H7 (cell line): ENCODE measurements at regions not wholly inside any gene's neighbourhood (a gene's known extent, or its start where the extent isn't known, plus 50 kb on each side); places are given as distances from the start of the nearest gene placed in this dataset.

Source experiments
- DNase-seq: peaks from one replicate; pipeline ENCODE4 v3.0.0; 2012
- H3K27me3 ChIP-seq: 2 replicates; pipeline ENCODE4 v1.6.0; 2011; ENCODE audit warnings: mild to moderate bottlenecking, low read length; ENCODE audit not compliant: control insufficient read depth, insufficient read depth
- H3K36me3 ChIP-seq: replicated peaks from 2 replicates; pipeline ENCODE4 v1.5.1; 2011; ENCODE audit warnings: low read length; ENCODE audit not compliant: control insufficient read depth, insufficient read depth
- H3K4me3 ChIP-seq: 2 replicates; pipeline ENCODE4 v1.5.1; 2011; ENCODE audit warnings: low read depth, mild to moderate bottlenecking, control low read depth, low read length, moderate library complexity; ENCODE audit not compliant: insufficient read depth

GRCh38 chr13:34583181-34583580 is 358.9 kb upstream of the NBEA start:
- no peaks in the 10 kb centered on the region for H3K36me3 ChIP-seq
- H3K4me3 ChIP-seq, result no peak overlapping the region
- no peaks in the 10 kb centered on the region for H3K27me3 ChIP-seq
- no peak for DNase-seq

- H3K36me3 ChIP-seq, result no peaks in the 10 kb centered on the region
- no peak for DNase-seq
- no peaks in the 10 kb centered on the region for H3K27me3 ChIP-seq
- H3K4me3 ChIP-seq, result no peak overlapping the region
Measured at GRCh38 chr13:34587576-34587975, 354.5 kb upstream of the NBEA start.

GRCh38 chr13:34588362-34588761 is 353.7 kb upstream of the NBEA start:
- Histone ChIP-seq H3K36me3 (no peaks in the 10 kb centered on the region), H3K27me3 (no peaks in the 10 kb centered on the region), H3K4me3 (no peak overlapping the region)
- DNase-seq, result no peak

GRCh38 chr13:34589581-34589980 is 352.5 kb upstream of the NBEA start:
- Histone ChIP-seq H3K27me3 (no peaks in the 10 kb centered on the region), H3K36me3 (no peaks in the 10 kb centered on the region), H3K4me3 (no peak overlapping the region)
- no peak for DNase-seq

- no peak overlapping the region for H3K4me3 ChIP-seq
Measured at GRCh38 chr13:34591129-34591528, 350.9 kb upstream of the NBEA start.

GRCh38 chr13:34591900-34592529 is 350.1 kb upstream of the NBEA start:
- peak; percentile 9 for DNase-seq
- Histone ChIP-seq H3K36me3 (no peaks in the 10 kb centered on the region), H3K4me3 (no peak overlapping the region), H3K27me3 (no peaks in the 10 kb centered on the region)

More at GRCh38 chr13:34591129-34591528, 350.9 kb upstream of the NBEA start:
- Histone ChIP-seq H3K36me3 (no peaks in the 10 kb centered on the region), H3K27me3 (no peaks in the 10 kb centered on the region)
- DNase-seq, result no peak

GRCh38 chr13:34593658-34594057 is 348.4 kb upstream of the NBEA start:
- H3K27me3 ChIP-seq, result no peaks in the 10 kb centered on the region
- H3K36me3 ChIP-seq, result no peaks in the 10 kb centered on the region
- H3K4me3 ChIP-seq, result no peak overlapping the region
- DNase-seq, result no peak

GRCh38 chr13:34594507-34594906 is 347.6 kb upstream of the NBEA start:
- H3K4me3 ChIP-seq, result no peak overlapping the region
- no peaks in the 10 kb centered on the region for H3K27me3 ChIP-seq
- H3K36me3 ChIP-seq, result no peaks in the 10 kb centered on the region
- DNase-seq, result no peak

GRCh38 chr13:34608331-34608730 is 333.7 kb upstream of the NBEA start:
- DNase-seq, result no peak
- H3K27me3 ChIP-seq, result no peaks in the 10 kb centered on the region
- H3K4me3 ChIP-seq, result no peak overlapping the region
- no peaks in the 10 kb centered on the region for H3K36me3 ChIP-seq

GRCh38 chr13:34611671-34612070 is 330.4 kb upstream of the NBEA start:
- H3K36me3 ChIP-seq, result no peaks in the 10 kb centered on the region
- H3K4me3 ChIP-seq, result no peak overlapping the region
- H3K27me3 ChIP-seq, result no peaks in the 10 kb centered on the region
- no peak for DNase-seq

- DNase-seq, result no peak
- Histone ChIP-seq H3K36me3 (no peaks in the 10 kb centered on the region), H3K4me3 (no peak overlapping the region), H3K27me3 (no peaks in the 10 kb centered on the region)
Measured at GRCh38 chr13:34617473-34618083, 324.5 kb upstream of the NBEA start.

- Histone ChIP-seq H3K36me3 (no peaks in the 10 kb centered on the region), H3K27me3 (no peaks in the 10 kb centered on the region), H3K4me3 (no peak overlapping the region)
- DNase-seq, result no peak
Measured at GRCh38 chr13:34618654-34619053, 323.4 kb upstream of the NBEA start.

- H3K36me3 ChIP-seq, result no peaks in the 10 kb centered on the region
- no peak for DNase-seq
- no peaks in the 10 kb centered on the region for H3K27me3 ChIP-seq
- no peak overlapping the region for H3K4me3 ChIP-seq
Measured at GRCh38 chr13:34619326-34619725, 322.7 kb upstream of the NBEA start.

- no peak overlapping the region for H3K4me3 ChIP-seq
- no peak for DNase-seq
- H3K36me3 ChIP-seq, result no peaks in the 10 kb centered on the region
- H3K27me3 ChIP-seq, result no peaks in the 10 kb centered on the region
Measured at GRCh38 chr13:34620074-34620850, 321.8 kb upstream of the NBEA start.

GRCh38 chr13:34620862-34621261 is 321.2 kb upstream of the NBEA start:
- no peaks in the 10 kb centered on the region for H3K27me3 ChIP-seq
- no peak overlapping the region for H3K4me3 ChIP-seq
- H3K36me3 ChIP-seq, result no peaks in the 10 kb centered on the region
- no peak for DNase-seq
